ENCODE measurements at regions not wholly inside any gene's neighbourhood (a gene's known extent, or its start where the extent isn't known, plus 50 kb on each side); places are given as distances from the start of the nearest gene placed in this dataset.

DNA sequence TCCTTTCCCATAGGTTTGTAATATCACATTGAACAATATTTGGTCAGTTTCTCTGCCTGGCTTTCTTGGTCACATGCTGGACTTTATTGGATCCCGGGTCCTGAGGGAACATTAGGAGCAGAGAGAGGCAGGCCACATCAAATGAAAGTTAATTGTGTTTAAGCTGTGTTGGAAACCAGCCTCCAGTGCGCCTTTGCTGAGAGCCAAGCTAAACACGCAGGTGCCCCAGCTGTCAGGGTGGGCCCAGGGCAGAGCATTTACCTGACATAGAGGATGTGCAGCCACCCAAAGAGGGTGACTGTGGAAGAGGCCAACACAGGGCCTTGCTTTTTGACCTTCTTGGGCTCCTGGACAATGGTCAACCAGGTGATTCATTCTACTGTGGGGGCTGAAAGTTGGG lies 149.3 kb downstream of the EBLN2 start:
- 84 to 89% methylated on average over 3 of the region's 3 CpGs for WGBS, 2 donors
- no peaks in the 10 kb centered on the region for H3K27me3 ChIP-seq
- DNase-seq, result no peak
- H3K27ac ChIP-seq, result no peak overlapping the region
- intact Hi-C loops (cut with DNase I), result no loop called here
- H3K4me1 ChIP-seq, result no peaks in the 10 kb centered on the region
- no peaks in the 10 kb centered on the region for H3K36me3 ChIP-seq
- no peak overlapping the region for H3K4me3 ChIP-seq
- TF ChIP-seq, protein P1, sequence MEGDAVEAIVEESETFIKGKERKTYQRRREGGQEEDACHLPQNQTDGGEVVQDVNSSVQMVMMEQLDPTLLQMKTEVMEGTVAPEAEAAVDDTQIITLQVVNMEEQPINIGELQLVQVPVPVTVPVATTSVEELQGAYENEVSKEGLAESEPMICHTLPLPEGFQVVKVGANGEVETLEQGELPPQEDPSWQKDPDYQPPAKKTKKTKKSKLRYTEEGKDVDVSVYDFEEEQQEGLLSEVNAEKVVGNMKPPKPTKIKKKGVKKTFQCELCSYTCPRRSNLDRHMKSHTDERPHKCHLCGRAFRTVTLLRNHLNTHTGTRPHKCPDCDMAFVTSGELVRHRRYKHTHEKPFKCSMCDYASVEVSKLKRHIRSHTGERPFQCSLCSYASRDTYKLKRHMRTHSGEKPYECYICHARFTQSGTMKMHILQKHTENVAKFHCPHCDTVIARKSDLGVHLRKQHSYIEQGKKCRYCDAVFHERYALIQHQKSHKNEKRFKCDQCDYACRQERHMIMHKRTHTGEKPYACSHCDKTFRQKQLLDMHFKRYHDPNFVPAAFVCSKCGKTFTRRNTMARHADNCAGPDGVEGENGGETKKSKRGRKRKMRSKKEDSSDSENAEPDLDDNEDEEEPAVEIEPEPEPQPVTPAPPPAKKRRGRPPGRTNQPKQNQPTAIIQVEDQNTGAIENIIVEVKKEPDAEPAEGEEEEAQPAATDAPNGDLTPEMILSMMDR (IDR thresholded peaks at IDR 0.05), result no peak
- no peak for TF ChIP-seq POLR2A (IDR thresholded peaks at IDR 0.05)
- H3K9me3 ChIP-seq, result no peaks in the 10 kb centered on the region

GRCh38 chr3:73212683-73213082 lies 151.2 kb downstream of the EBLN2 start:
- no peak for DNase-seq
- H3K36me3 ChIP-seq, result no peaks in the 10 kb centered on the region
- no peaks in the 10 kb centered on the region for H3K4me1 ChIP-seq
- no peaks in the 10 kb centered on the region for H3K27me3 ChIP-seq
- H3K4me3 ChIP-seq, result no peak overlapping the region
- TF ChIP-seq POLR2A (IDR thresholded peaks at IDR 0.05), result no peak
- TF ChIP-seq, protein P1 (IDR thresholded peaks at IDR 0.05), result no peak
- intact Hi-C loops (cut with DNase I), result no loop called here
- 39 to 80% methylated on average over 3 of the region's 3 CpGs for WGBS, 2 donors
- no peak overlapping the region for H3K27ac ChIP-seq
- no peaks in the 10 kb centered on the region for H3K9me3 ChIP-seq

GRCh38 chr3:73213896-73214295 lies 152.4 kb downstream of the EBLN2 start:
- DNase-seq, result no peak
- intact Hi-C loops (cut with DNase I), result no loop called here
- no peak for TF ChIP-seq POLR2A (IDR thresholded peaks at IDR 0.05)
- TF ChIP-seq, protein P1 (IDR thresholded peaks at IDR 0.05), result no peak
- H3K27me3 ChIP-seq, result no peaks in the 10 kb centered on the region
- WGBS, 2 donors, result 68 to 93% methylated on average over 1 of the region's 1 CpG
- no peaks in the 10 kb centered on the region for H3K9me3 ChIP-seq
- H3K36me3 ChIP-seq, result no peaks in the 10 kb centered on the region
- H3K4me1 ChIP-seq, result no peaks in the 10 kb centered on the region
- no peak overlapping the region for H3K4me3 ChIP-seq
- H3K27ac ChIP-seq, result no peak overlapping the region

- Histone ChIP-seq H3K27ac (no peak overlapping the region), H3K9me3 (no peaks in the 10 kb centered on the region), H3K36me3 (no peaks in the 10 kb centered on the region), H3K27me3 (no peaks in the 10 kb centered on the region), H3K4me1 (no peaks in the 10 kb centered on the region), H3K4me3 (no peak overlapping the region)
- intact Hi-C loops (cut with DNase I), result no loop called here
- 71 to 73% methylated on average over 2 of the region's 2 CpGs for WGBS, 2 donors
- no peak for DNase-seq
- TF ChIP-seq, protein P1 (IDR thresholded peaks at IDR 0.05), result no peak
- no peak for TF ChIP-seq POLR2A (IDR thresholded peaks at IDR 0.05)
Measured at GRCh38 chr3:73214846-73215245, 153.4 kb downstream of the EBLN2 start.

DNA sequence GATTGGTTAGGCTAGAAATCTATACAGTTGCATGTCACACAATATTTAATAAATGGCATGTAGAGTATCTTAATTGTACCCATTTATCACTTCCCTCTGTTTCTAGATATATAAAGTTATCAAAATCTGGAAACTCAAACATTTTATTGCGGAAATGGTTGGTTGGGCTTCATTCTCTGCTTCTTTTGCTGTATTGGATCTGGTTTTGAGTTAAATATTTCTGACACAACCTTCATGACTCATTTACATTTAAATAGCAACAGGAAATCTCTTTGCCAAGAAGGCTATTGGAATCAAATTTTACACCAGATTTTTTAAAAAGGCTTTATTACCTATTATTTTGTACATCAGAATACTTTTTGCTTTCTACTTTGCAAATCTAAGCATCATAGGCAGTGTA lies 153.8 kb downstream of the EBLN2 start:
- H3K27ac ChIP-seq, result no peak overlapping the region
- no peaks in the 10 kb centered on the region for H3K4me1 ChIP-seq
- TF ChIP-seq POLR2A (IDR thresholded peaks at IDR 0.05), result no peak
- TF ChIP-seq, protein P1 (IDR thresholded peaks at IDR 0.05), result no peak
- no peaks in the 10 kb centered on the region for H3K27me3 ChIP-seq
- no peak for DNase-seq
- H3K9me3 ChIP-seq, result no peaks in the 10 kb centered on the region
- intact Hi-C loops (cut with DNase I), result no loop called here
- H3K4me3 ChIP-seq, result no peak overlapping the region
- no peaks in the 10 kb centered on the region for H3K36me3 ChIP-seq
- WGBS, 2 donors, result 63 to 67% methylated on average over 1 of the region's 1 CpG
